ENCODE measurements at regions not wholly inside any gene's neighbourhood (a gene's known extent, or its start where the extent isn't known, plus 50 kb on each side); places are given as distances from the start of the nearest gene placed in this dataset.

DNA sequence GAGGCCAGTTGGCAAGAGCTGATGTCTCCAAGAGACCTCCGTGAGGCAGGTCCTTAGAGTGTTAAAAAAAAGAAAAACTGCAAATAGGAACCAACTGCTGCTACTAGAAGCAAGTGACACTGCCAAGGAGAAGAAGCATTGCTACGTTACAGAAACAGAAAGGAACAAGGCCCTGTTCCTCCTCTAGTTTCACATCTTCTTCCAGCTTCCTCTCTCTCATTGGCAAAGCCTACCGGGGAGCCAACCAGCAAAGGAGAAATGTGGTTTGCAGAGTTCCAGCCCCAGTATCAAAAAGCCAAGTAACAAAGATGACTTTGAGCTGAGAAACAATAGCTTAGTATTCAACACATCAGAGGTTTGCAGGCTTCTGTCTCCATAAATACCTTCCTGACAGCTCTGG is 145.9 kb downstream of the PRELID2 start:
- Histone ChIP-seq H3K27ac (ENCODE audit: low read depth, low read length) (no peak overlapping the region), H2AFZ (ENCODE audit: low read depth, low read length) (no peak overlapping the region), H3K36me3 (ENCODE audit: insufficient read depth, low read length) (no peaks in the 10 kb centered on the region), H4K20me1 (ENCODE audit: insufficient read depth, low read length) (no peaks in the 10 kb centered on the region), H3K4me3 (ENCODE audit: insufficient read depth, low read depth, low read length) (no peak overlapping the region), H3K27me3 (ENCODE audit: insufficient read depth, low read length) (no peaks in the 10 kb centered on the region), H3K4me2 (ENCODE audit: low read length) (no peak overlapping the region), H3K79me2 (ENCODE audit: insufficient read depth, low read length) (no peaks in the 10 kb centered on the region), H3K9ac (ENCODE audit: low read length) (no peak overlapping the region), H3K4me1 (ENCODE audit: insufficient read depth, low read length) (no peaks in the 10 kb centered on the region), H3K9me3 (ENCODE audit: insufficient read depth, low read depth, low read length) (no peaks in the 10 kb centered on the region)
- H3K36me3 Mint-ChIP-seq (ENCODE audit: low read depth, unreplicated experiment), result no peaks in the 10 kb centered on the region
- no peak overlapping the region for H3K27ac Mint-ChIP-seq (ENCODE audit: unreplicated experiment)
- H3K4me1 Mint-ChIP-seq (ENCODE audit: low read depth, unreplicated experiment), result no peaks in the 10 kb centered on the region
- DNase-seq (ENCODE audit: low read depth) (no peak), FAIRE-seq (no peak)
- TF ChIP-seq EZH2 (IDR thresholded peaks at IDR 0.05; ENCODE audit: insufficient read depth, low read length), result no peak
- TF ChIP-seq, protein P1, sequence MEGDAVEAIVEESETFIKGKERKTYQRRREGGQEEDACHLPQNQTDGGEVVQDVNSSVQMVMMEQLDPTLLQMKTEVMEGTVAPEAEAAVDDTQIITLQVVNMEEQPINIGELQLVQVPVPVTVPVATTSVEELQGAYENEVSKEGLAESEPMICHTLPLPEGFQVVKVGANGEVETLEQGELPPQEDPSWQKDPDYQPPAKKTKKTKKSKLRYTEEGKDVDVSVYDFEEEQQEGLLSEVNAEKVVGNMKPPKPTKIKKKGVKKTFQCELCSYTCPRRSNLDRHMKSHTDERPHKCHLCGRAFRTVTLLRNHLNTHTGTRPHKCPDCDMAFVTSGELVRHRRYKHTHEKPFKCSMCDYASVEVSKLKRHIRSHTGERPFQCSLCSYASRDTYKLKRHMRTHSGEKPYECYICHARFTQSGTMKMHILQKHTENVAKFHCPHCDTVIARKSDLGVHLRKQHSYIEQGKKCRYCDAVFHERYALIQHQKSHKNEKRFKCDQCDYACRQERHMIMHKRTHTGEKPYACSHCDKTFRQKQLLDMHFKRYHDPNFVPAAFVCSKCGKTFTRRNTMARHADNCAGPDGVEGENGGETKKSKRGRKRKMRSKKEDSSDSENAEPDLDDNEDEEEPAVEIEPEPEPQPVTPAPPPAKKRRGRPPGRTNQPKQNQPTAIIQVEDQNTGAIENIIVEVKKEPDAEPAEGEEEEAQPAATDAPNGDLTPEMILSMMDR (IDR thresholded peaks at IDR 0.05; ENCODE audit: insufficient read depth, low read depth, low read length), result no peak
- no peak overlapping the region for H3K4me3 Mint-ChIP-seq (ENCODE audit: unreplicated experiment)
- H3K9me3 Mint-ChIP-seq (ENCODE audit: unreplicated experiment), result no peaks in the 10 kb centered on the region
- H3K27me3 Mint-ChIP-seq (ENCODE audit: low read depth, unreplicated experiment), result no peaks in the 10 kb centered on the region

- H2AFZ ChIP-seq (ENCODE audit: low read depth, low read length), result no peak overlapping the region
- TF ChIP-seq EZH2 (IDR thresholded peaks at IDR 0.05; ENCODE audit: insufficient read depth, low read length), result no peak
- TF ChIP-seq, protein P1 (IDR thresholded peaks at IDR 0.05; ENCODE audit: insufficient read depth, low read depth, low read length), result no peak
- H3K27ac ChIP-seq (ENCODE audit: low read depth, low read length), result no peak overlapping the region
- no peaks in the 10 kb centered on the region for H4K20me1 ChIP-seq (ENCODE audit: insufficient read depth, low read length)
- H3K4me3 Mint-ChIP-seq (ENCODE audit: unreplicated experiment), result no peak overlapping the region
- H3K4me1 Mint-ChIP-seq (ENCODE audit: low read depth, unreplicated experiment), result no peaks in the 10 kb centered on the region
- H3K9ac ChIP-seq (ENCODE audit: low read length), result no peak overlapping the region
- H3K36me3 ChIP-seq (ENCODE audit: insufficient read depth, low read length), result no peaks in the 10 kb centered on the region
- no peaks in the 10 kb centered on the region for H3K4me1 ChIP-seq (ENCODE audit: insufficient read depth, low read length)
- H3K79me2 ChIP-seq (ENCODE audit: insufficient read depth, low read length), result no peaks in the 10 kb centered on the region
- H3K9me3 Mint-ChIP-seq (ENCODE audit: unreplicated experiment), result no peaks in the 10 kb centered on the region
- no peak overlapping the region for H3K4me2 ChIP-seq (ENCODE audit: low read length)
- no peak overlapping the region for H3K4me3 ChIP-seq (ENCODE audit: insufficient read depth, low read depth, low read length)
- H3K27me3 Mint-ChIP-seq (ENCODE audit: low read depth, unreplicated experiment), result no peaks in the 10 kb centered on the region
- DNase-seq (ENCODE audit: low read depth) (no peak), FAIRE-seq (no peak)
- H3K9me3 ChIP-seq (ENCODE audit: insufficient read depth, low read depth, low read length), result no peaks in the 10 kb centered on the region
- no peaks in the 10 kb centered on the region for H3K27me3 ChIP-seq (ENCODE audit: insufficient read depth, low read length)
- no peak overlapping the region for H3K27ac Mint-ChIP-seq (ENCODE audit: unreplicated experiment)
- no peaks in the 10 kb centered on the region for H3K36me3 Mint-ChIP-seq (ENCODE audit: low read depth, unreplicated experiment)
Measured at GRCh38 chr5:145687943-145688342, 147.2 kb downstream of the PRELID2 start.

DNA sequence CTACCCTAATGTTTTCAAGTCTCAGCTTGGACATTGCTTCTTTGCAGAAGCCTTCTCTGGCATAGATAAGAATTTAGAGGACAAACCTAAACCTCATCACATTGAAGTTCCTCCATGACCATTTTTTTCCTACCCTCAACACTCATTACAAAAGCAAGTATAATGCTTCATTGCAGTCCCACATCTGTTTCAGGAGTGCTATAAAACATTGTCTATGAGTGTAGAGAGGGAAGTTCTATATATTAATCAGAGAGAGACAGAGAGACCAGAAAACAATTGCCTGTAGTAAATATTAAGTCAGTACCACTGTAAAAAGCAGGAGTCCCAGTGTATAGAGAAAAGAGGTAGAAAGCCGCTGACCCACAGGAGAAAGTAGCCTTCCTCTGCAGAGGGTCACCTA is 149.7 kb downstream of the PRELID2 start:
- Histone ChIP-seq H3K79me2 (ENCODE audit: insufficient read depth, low read length) (no peaks in the 10 kb centered on the region), H3K9ac (ENCODE audit: low read length) (no peak overlapping the region), H3K4me1 (ENCODE audit: insufficient read depth, low read length) (no peaks in the 10 kb centered on the region), H2AFZ (ENCODE audit: low read depth, low read length) (no peak overlapping the region), H3K27ac (ENCODE audit: low read depth, low read length) (no peak overlapping the region), H3K4me3 (ENCODE audit: insufficient read depth, low read depth, low read length) (no peak overlapping the region), H3K36me3 (ENCODE audit: insufficient read depth, low read length) (no peaks in the 10 kb centered on the region), H3K27me3 (ENCODE audit: insufficient read depth, low read length) (no peaks in the 10 kb centered on the region), H3K9me3 (ENCODE audit: insufficient read depth, low read depth, low read length) (no peaks in the 10 kb centered on the region), H4K20me1 (ENCODE audit: insufficient read depth, low read length) (no peaks in the 10 kb centered on the region), H3K4me2 (ENCODE audit: low read length) (no peak overlapping the region)
- Mint-ChIP-seq H3K27me3 (ENCODE audit: low read depth, unreplicated experiment) (no peaks in the 10 kb centered on the region), H3K4me3 (ENCODE audit: unreplicated experiment) (no peak overlapping the region), H3K27ac (ENCODE audit: unreplicated experiment) (no peak overlapping the region), H3K4me1 (ENCODE audit: low read depth, unreplicated experiment) (peaks cover 8% of the 10 kb centered on the region), H3K9me3 (ENCODE audit: unreplicated experiment) (no peaks in the 10 kb centered on the region), H3K36me3 (ENCODE audit: low read depth, unreplicated experiment) (no peaks in the 10 kb centered on the region)
- DNase-seq (ENCODE audit: low read depth) (no peak), FAIRE-seq (no peak)
- TF ChIP-seq EZH2 (IDR thresholded peaks at IDR 0.05; ENCODE audit: insufficient read depth, low read length), result no peak
- TF ChIP-seq, protein P1 (IDR thresholded peaks at IDR 0.05; ENCODE audit: insufficient read depth, low read depth, low read length), result no peak

Data from astrocyte (in vitro differentiated cells and primary cell).